Esophagus squamous epithelium (tissue), 5 donors: ENCODE measurements at regions not wholly inside any gene's neighbourhood (a gene's known extent, or its start where the extent isn't known, plus 50 kb on each side); places are given as distances from the start of the nearest gene placed in this dataset.

ENCODE experiments used
- DNase-seq: peaks from one replicate; lab custom pipeline; 2025; lab: John Stamatoyannopoulos, UW
- H3K27ac ChIP-seq, 4 donors: fragments of 200-600 bp; sonication (generic); one replicate each; pipeline ENCODE4 v1.5.1; 2016 to 2019; ENCODE audit warnings: mild to moderate bottlenecking in 1 of 4
- H3K27me3 ChIP-seq, 4 donors: fragments of 200-600 bp; sonication (generic); 1 replicate in 3 of 4; 2 replicates in 1 of 4; pipeline versions ENCODE4 v1.5.1 to v1.6.0; 2017 to 2021; ENCODE audit warnings: antibody characterized with exemption in 1 of 4
- H3K36me3 ChIP-seq, 3 donors: fragments of 200-600 bp; sonication (generic); one replicate each; pipeline ENCODE4 v1.5.1; 2016 to 2019
- H3K4me1 ChIP-seq, 3 donors: fragments of 200-600 bp; sonication (generic); one replicate each; pipeline ENCODE4 v1.5.1; 2017 to 2019
- H3K4me3 ChIP-seq, 4 donors: fragments of 200-600 bp; sonication (generic); 1 replicate in 3 of 4; 2 replicates in 1 of 4; pipeline ENCODE4 v1.5.1; 2016 to 2019; ENCODE audit warnings: mild to moderate bottlenecking in 2 of 4, moderate library complexity in 1 of 4
- H3K9me3 ChIP-seq, 3 donors: fragments of 200-600 bp; sonication (generic); one replicate each; pipeline ENCODE4 v1.5.1; 2016 to 2019
- POLR2A ChIP-seq, 4 donors: fragments of 450-650 bp; IDR thresholded peaks; one replicate each; pipeline ENCODE4 v1.6.1; 2017; ENCODE audit warnings: antibody characterized with exemption in 4 of 4, mild to moderate bottlenecking in 4 of 4, moderate library complexity in 3 of 4
- WGBS, 2 donors: methylation state at CpG; one replicate each; pipeline ENCODE4 v1.1.5; 2018; 5-methylcytosine and 5-hydroxymethylcytosine counted together
- intact Hi-C: fragments of 100-400 bp; cut with DNase I; formaldehyde crosslinking; loops from one replicate; pipeline ENCODE4 v1.15.0; 2022
- TF ChIP-seq, protein P1 (sequence below), 6 experiments: fragments of 450-650 bp in 4 of 6; fragments of 200-600 bp in 2 of 6; sonication (generic) in 2 of 6; IDR thresholded peaks; one replicate each; pipeline ENCODE4 v1.5.1; 2016 to 2019; ENCODE audit warnings: antibody characterized with exemption in 6 of 6, mild to moderate bottlenecking in 4 of 6, moderate library complexity in 4 of 6
- donor health status: DM: yes; HTN: yes; CAD: no.

DNA sequence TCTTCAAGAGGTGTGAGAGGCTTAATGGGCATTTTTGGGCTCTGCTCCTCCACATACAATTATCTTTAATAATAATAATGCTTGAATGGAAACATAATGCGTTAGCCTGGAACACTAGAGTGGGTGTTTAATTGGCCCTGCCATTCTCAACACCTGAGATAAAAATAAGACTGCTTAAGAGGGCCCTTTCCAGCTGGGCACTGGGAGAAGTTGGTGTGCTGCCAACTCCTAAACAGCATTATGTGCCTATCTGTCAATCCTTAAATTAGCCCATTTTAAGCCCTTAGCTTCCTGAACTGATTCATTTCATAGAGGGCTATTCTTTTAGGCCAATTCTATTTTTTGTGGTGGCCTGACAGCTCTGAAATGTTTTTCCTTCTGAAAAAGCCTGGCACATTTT lies 211.1 kb upstream of the ZIC3 start:
- no peak overlapping the region for H3K4me3 ChIP-seq
- no peaks in the 10 kb centered on the region for H3K27me3 ChIP-seq
- H3K27ac ChIP-seq, result no peak overlapping the region
- intact Hi-C loops, result no loop called here
- no peaks in the 10 kb centered on the region for H3K9me3 ChIP-seq
- no peaks in the 10 kb centered on the region for H3K36me3 ChIP-seq
- DNase-seq, result no peak
- 80 to 83% methylated on average over 1 of the region's 1 CpG for WGBS, 2 donors
- no peak for TF ChIP-seq POLR2A (IDR thresholded peaks at IDR 0.05)
- TF ChIP-seq, protein P1, sequence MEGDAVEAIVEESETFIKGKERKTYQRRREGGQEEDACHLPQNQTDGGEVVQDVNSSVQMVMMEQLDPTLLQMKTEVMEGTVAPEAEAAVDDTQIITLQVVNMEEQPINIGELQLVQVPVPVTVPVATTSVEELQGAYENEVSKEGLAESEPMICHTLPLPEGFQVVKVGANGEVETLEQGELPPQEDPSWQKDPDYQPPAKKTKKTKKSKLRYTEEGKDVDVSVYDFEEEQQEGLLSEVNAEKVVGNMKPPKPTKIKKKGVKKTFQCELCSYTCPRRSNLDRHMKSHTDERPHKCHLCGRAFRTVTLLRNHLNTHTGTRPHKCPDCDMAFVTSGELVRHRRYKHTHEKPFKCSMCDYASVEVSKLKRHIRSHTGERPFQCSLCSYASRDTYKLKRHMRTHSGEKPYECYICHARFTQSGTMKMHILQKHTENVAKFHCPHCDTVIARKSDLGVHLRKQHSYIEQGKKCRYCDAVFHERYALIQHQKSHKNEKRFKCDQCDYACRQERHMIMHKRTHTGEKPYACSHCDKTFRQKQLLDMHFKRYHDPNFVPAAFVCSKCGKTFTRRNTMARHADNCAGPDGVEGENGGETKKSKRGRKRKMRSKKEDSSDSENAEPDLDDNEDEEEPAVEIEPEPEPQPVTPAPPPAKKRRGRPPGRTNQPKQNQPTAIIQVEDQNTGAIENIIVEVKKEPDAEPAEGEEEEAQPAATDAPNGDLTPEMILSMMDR (IDR thresholded peaks at IDR 0.05), result no peak
- H3K4me1 ChIP-seq, result no peaks in the 10 kb centered on the region

DNA sequence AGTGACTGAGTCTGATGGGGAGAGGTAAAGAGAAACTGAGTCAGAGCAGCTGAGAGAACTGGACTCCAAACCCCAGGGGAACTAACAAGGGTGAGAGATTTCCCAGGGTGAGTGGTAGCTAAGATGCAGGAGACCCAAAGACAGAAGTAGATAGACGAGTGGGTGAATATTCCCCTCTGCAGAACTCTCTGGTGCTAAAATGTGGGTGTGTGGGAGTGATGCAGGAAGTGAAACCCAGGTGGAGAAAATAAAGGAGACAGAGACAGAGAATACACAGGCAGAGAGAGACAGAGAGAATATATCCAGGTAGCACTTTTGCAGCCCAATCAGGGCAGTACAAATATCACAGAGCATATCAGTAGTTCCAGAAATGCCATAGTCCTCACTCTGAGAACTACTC lies 212.5 kb upstream of the ZIC3 start:
- DNase-seq, result no peak
- TF ChIP-seq POLR2A (IDR thresholded peaks at IDR 0.05), result no peak
- TF ChIP-seq, protein P1 (IDR thresholded peaks at IDR 0.05), result no peak
- intact Hi-C loops, result no loop called here
- WGBS, 2 donors, result 15 to 40% methylated on average over 1 of the region's 1 CpG
- Histone ChIP-seq H3K27ac (no peak overlapping the region), H3K4me3 (no peak overlapping the region), H3K4me1 (no peaks in the 10 kb centered on the region), H3K9me3 (no peaks in the 10 kb centered on the region), H3K36me3 (no peaks in the 10 kb centered on the region), H3K27me3 (no peaks in the 10 kb centered on the region)

DNA sequence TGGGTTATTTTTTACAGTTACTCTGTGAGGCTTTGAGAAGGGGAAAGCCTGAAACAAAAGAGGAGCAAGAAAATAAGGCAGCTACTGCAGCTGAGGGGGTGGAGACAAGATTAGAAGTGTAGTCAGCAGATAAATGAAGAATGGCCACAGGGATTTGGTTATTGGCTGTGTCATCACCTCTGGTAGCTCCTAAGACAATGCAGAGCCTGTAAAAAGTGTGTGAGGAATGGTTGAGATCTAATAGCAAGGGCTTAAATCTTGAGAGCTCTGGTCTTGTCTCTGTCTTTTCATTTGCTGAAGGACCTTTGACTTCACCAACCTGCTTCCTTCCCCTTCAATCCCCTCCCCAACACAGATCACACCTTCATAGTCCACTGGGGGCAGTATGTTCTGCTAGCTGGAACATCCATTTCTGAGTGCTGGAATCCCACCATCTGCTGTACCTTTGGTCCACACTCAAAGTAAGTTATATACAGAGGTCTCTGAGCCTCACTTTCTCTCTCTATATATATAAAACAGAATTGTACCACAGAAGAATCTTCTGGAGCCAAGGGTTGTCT lies 213.7 kb upstream of the ZIC3 start:
- no peak for DNase-seq
- intact Hi-C loops, result no loop called here
- H3K4me3 ChIP-seq, result no peak overlapping the region
- no peaks in the 10 kb centered on the region for H3K36me3 ChIP-seq
- H3K4me1 ChIP-seq, result no peaks in the 10 kb centered on the region
- H3K9me3 ChIP-seq, result no peaks in the 10 kb centered on the region
- H3K27ac ChIP-seq, result no peak overlapping the region
- no peaks in the 10 kb centered on the region for H3K27me3 ChIP-seq
- no peak for TF ChIP-seq POLR2A (IDR thresholded peaks at IDR 0.05)
- TF ChIP-seq, protein P1 (IDR thresholded peaks at IDR 0.05), result no peak

DNA sequence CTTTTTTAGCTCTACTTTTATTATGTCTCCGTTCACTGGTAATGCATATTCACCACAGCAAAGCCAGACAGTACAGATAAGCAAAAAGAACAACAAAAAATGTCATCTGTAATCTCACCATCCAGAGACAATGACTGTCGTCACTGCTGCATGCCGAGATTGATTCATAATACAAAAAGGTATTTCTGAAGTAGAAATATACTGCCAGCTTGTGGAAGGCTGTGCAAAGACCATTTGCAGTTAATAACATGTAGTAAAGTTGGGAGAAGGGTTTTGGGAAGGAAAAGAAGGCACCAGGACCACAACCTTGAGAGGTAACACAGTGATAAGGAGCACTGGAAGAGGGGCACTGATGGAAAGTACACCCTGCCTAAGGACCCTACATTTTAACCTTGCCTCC lies 223.0 kb upstream of the ZIC3 start:
- Histone ChIP-seq H3K4me3 (no peak overlapping the region), H3K4me1 (no peaks in the 10 kb centered on the region), H3K36me3 (no peaks in the 10 kb centered on the region), H3K27me3 (peaks cover 0 to 3% (median 0%) of the 10 kb centered on the region in 4 donors), H3K27ac (no peak overlapping the region), H3K9me3 (no peaks in the 10 kb centered on the region)
- intact Hi-C loops, result no loop called here
- TF ChIP-seq, protein P1 (IDR thresholded peaks at IDR 0.05), result no peak
- TF ChIP-seq POLR2A (IDR thresholded peaks at IDR 0.05), result no peak
- 43 to 53% methylated on average over 3 of the region's 3 CpGs for WGBS, 2 donors
- DNase-seq, result no peak

DNA sequence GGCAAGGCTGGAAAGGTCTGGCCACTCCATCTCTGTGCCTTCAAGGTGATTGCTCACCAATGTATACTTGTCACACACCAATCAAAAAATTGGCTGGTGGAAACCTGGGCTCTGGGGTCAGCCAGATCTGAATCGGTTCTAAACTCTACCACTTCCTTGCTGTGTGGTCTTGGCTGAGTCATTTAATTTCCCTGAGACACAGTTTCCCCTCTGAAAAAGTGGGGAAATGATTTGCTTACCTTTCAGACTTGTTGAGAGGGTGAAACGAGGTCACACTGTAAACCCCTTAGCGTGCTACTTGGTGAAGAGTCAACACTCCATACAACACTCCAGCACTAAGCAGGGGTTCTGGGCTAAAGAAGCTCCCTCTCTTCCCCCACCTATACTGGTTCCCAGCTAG lies 252.3 kb upstream of the ZIC3 start:
- 50% methylated on average over 3 of the region's 3 CpGs; no CpG with 5 or more reads in 1 of the 2 donors for WGBS, 2 donors

More for the DNA sequence above, 252.3 kb upstream of the ZIC3 start:
- Histone ChIP-seq H3K27ac (no peak overlapping the region), H3K27me3 (no peaks in the 10 kb centered on the region), H3K9me3 (no peaks in the 10 kb centered on the region), H3K4me1 (no peaks in the 10 kb centered on the region), H3K4me3 (no peak overlapping the region), H3K36me3 (no peaks in the 10 kb centered on the region)
- no peak for TF ChIP-seq POLR2A (IDR thresholded peaks at IDR 0.05)
- TF ChIP-seq, protein P1 (IDR thresholded peaks at IDR 0.05), result no peak
- intact Hi-C loops, result no loop called here
- DNase-seq, result no peak
